ENCODE measurements at regions not wholly inside any gene's neighbourhood (a gene's known extent, or its start where the extent isn't known, plus 50 kb on each side); places are given as distances from the start of the nearest gene placed in this dataset.
"Not testable (repeated sequence)": the region's sequence is repeated elsewhere in the genome, so short reads cannot be mapped to it uniquely, and the experiment has no call there.

DNA sequence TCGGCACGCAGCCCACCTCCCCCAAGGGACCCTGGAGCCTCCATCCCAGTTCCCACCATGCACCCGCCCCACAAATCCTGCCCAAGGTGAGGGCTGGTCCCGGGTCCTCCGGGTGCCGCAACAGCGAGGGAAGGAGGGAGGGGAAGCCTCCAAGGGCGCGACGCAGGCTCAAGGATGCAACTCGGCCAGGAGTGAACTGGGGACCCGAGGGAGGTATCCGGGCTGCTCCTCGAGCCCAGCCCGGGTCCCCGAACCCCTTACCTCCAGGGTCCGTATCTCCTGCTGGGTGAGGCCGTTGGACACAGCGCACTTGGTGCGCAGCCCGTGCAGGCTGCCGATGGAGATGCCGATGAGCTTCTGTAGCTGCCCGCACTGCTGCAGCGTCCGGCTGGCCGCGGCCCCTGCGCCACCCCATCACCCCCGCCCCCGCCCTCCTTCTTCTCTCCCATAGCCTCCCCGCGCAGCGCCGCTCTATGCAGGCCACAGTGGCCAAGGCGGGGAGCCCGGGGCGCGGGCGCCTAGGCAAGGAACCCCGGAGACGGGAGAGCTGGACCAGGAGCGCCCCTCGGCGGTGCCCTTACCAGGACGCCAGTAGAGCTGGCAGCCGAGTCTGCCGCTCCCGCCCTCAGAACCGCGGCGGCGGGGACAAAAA is 124.1 kb downstream of the ANKRD30BL start:
- Histone ChIP-seq H3K9me3 (ENCODE audit: control insufficient read depth, insufficient read depth, low read length) (peaks cover 8% of the 10 kb centered on the region), H3K27ac (ENCODE audit: low read length) (no peak overlapping the region), H3K4me3 (ENCODE audit: low read length) (no peak overlapping the region), H3K27me3 (ENCODE audit: control insufficient read depth, insufficient read depth, low read length) (peaks cover 20% of the 10 kb centered on the region), H3K4me1 (ENCODE audit: control insufficient read depth, insufficient read depth, low read length) (peaks cover 8% of the 10 kb centered on the region), H3K36me3 (ENCODE audit: control insufficient read depth, insufficient read depth, low read length) (no peaks in the 10 kb centered on the region)
- WGBS (ENCODE audit: insufficient coverage): 8% methylated on average over 50 of the region's 53 CpGs
- Mint-ChIP-seq H3K27me3 (ENCODE audit: low read depth in 2 of 2) (peaks cover 6 to 15% of the 10 kb centered on the region in 2 donors), H3K36me3 (no peaks in the 10 kb centered on the region), H3K9me3 (peaks cover 6 to 7% of the 10 kb centered on the region in 2 donors), H3K4me3 (no peak overlapping the region), H3K4me1 (no peaks in the 10 kb centered on the region), H3K27ac (no peak overlapping the region)
- ATAC-seq (no peak), DNase-seq (no peak)
- TF ChIP-seq, protein P1, sequence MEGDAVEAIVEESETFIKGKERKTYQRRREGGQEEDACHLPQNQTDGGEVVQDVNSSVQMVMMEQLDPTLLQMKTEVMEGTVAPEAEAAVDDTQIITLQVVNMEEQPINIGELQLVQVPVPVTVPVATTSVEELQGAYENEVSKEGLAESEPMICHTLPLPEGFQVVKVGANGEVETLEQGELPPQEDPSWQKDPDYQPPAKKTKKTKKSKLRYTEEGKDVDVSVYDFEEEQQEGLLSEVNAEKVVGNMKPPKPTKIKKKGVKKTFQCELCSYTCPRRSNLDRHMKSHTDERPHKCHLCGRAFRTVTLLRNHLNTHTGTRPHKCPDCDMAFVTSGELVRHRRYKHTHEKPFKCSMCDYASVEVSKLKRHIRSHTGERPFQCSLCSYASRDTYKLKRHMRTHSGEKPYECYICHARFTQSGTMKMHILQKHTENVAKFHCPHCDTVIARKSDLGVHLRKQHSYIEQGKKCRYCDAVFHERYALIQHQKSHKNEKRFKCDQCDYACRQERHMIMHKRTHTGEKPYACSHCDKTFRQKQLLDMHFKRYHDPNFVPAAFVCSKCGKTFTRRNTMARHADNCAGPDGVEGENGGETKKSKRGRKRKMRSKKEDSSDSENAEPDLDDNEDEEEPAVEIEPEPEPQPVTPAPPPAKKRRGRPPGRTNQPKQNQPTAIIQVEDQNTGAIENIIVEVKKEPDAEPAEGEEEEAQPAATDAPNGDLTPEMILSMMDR (IDR thresholded peaks at IDR 0.05): no peak
- intact Hi-C loops (cut with micrococcal nuclease): no loop called here

DNA sequence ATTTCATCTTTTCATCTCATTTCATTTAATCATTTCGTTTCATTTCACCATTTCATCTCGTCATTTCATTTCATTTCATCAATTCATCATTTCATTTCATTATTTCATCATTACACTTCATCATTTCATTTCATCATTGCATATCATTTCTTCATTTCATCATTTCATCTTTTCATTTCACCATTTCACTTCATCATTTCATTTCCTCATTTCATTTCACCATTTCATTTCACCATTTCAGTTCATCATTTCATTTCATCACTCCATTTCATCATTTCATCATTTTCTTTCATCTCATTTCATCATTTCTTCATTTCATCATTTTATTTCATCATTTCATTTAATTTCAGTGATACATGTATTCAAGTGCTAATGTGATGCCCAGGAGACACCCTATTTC is 127.1 kb downstream of the ANKRD30BL start:
- 83% methylated on average over 2 of the region's 2 CpGs for WGBS (ENCODE audit: insufficient coverage)
- Histone ChIP-seq H3K36me3 (ENCODE audit: control insufficient read depth, insufficient read depth, low read length) (no peaks in the 10 kb centered on the region), H3K27me3 (ENCODE audit: control insufficient read depth, insufficient read depth, low read length) (peaks cover 17% of the 10 kb centered on the region), H3K4me3 (ENCODE audit: low read length) (no peak overlapping the region), H3K27ac (ENCODE audit: low read length) (no peak overlapping the region), H3K4me1 (ENCODE audit: control insufficient read depth, insufficient read depth, low read length) (peaks cover 8% of the 10 kb centered on the region), H3K9me3 (ENCODE audit: control insufficient read depth, insufficient read depth, low read length) (peaks cover 8% of the 10 kb centered on the region)
- TF ChIP-seq, protein P1 (IDR thresholded peaks at IDR 0.05): no peak
- intact Hi-C loops (cut with micrococcal nuclease): no loop called here
- ATAC-seq (no peak), DNase-seq (no peak)
- Mint-ChIP-seq H3K4me3 (no peak overlapping the region), H3K27ac (no peak overlapping the region), H3K36me3 (no peaks in the 10 kb centered on the region), H3K9me3 (no peaks in the 10 kb centered on the region), H3K27me3 (ENCODE audit: low read depth in 2 of 2) (peaks cover 0 to 8% of the 10 kb centered on the region in 2 donors), H3K4me1 (no peaks in the 10 kb centered on the region)

DNA sequence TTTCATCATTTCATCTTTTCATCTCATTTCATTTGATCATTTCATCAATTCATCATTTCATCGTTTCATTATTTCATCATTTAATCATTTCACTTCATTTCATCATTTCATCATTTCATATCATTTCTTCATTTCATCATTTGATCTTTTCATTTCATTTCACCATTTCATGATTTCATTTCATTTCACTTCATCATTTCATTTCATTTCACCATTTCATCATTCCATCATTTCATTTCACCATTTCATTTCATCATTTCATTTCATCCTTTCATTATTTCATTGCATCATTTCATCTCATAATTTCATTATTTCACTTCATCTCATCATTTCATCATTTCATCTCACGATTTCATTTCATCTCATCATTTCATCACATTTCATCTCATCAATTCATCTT is 127.8 kb downstream of the ANKRD30BL start:
- peaks cover 16% of the 10 kb centered on the region for H3K27me3 ChIP-seq (ENCODE audit: control insufficient read depth, insufficient read depth, low read length)
- H3K4me3 Mint-ChIP-seq: no peak overlapping the region
- H3K9me3 Mint-ChIP-seq: no peaks in the 10 kb centered on the region
- no peaks in the 10 kb centered on the region for H3K4me1 Mint-ChIP-seq
- H3K4me1 ChIP-seq (ENCODE audit: control insufficient read depth, insufficient read depth, low read length): peaks cover 8% of the 10 kb centered on the region
- DNase-seq: no peak
- H3K27me3 Mint-ChIP-seq (ENCODE audit: low read depth in 2 of 2): peaks cover 0 to 4% of the 10 kb centered on the region in 2 donors
- no peak overlapping the region for H3K4me3 ChIP-seq (ENCODE audit: low read length)
- ATAC-seq: no peak
- intact Hi-C loops (cut with micrococcal nuclease): no loop called here
- no peak overlapping the region for H3K27ac ChIP-seq (ENCODE audit: low read length)
- no peaks in the 10 kb centered on the region for H3K36me3 Mint-ChIP-seq
- 76% methylated on average over 2 of the region's 2 CpGs for WGBS (ENCODE audit: insufficient coverage)
- H3K9me3 ChIP-seq (ENCODE audit: control insufficient read depth, insufficient read depth, low read length): peaks cover 8% of the 10 kb centered on the region
- no peak overlapping the region for H3K27ac Mint-ChIP-seq
- no peaks in the 10 kb centered on the region for H3K36me3 ChIP-seq (ENCODE audit: control insufficient read depth, insufficient read depth, low read length)
- TF ChIP-seq, protein P1 (IDR thresholded peaks at IDR 0.05): no peak

DNA sequence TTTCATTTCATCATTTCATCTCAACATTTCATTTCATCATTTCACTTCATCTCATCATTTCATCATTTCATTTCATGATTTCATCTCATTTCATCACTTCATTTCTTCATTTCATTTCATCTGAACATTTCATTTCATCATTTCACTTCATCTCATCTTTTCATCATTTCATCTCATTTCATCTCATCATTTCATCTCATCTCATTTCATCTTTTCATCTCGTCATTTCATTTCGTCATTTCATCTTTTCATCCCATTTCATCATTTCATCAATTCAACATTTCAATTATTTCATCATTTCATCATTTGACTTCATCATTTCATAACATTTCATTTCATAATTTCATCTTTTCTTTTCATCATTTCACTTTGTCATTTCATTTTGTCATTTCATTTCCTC is 128.4 kb downstream of the ANKRD30BL start:
- no peaks in the 10 kb centered on the region for H3K9me3 Mint-ChIP-seq
- H3K4me1 Mint-ChIP-seq: no peaks in the 10 kb centered on the region
- TF ChIP-seq, protein P1 (IDR thresholded peaks at IDR 0.05): no peak
- no peaks in the 10 kb centered on the region for H3K36me3 Mint-ChIP-seq
- H3K4me3 Mint-ChIP-seq: no peak overlapping the region
- Histone ChIP-seq H3K27ac (ENCODE audit: low read length) (no peak overlapping the region), H3K4me3 (ENCODE audit: low read length) (no peak overlapping the region), H3K36me3 (ENCODE audit: control insufficient read depth, insufficient read depth, low read length) (no peaks in the 10 kb centered on the region), H3K27me3 (ENCODE audit: control insufficient read depth, insufficient read depth, low read length) (peaks cover 14% of the 10 kb centered on the region), H3K4me1 (ENCODE audit: control insufficient read depth, insufficient read depth, low read length) (peaks cover 8% of the 10 kb centered on the region), H3K9me3 (ENCODE audit: control insufficient read depth, insufficient read depth, low read length) (peaks cover 8% of the 10 kb centered on the region)
- intact Hi-C loops (cut with micrococcal nuclease): no loop called here
- ATAC-seq (no peak), DNase-seq (no peak)
- 89% methylated on average over 2 of the region's 2 CpGs for WGBS (ENCODE audit: insufficient coverage)
- no peak overlapping the region for H3K27ac Mint-ChIP-seq
- H3K27me3 Mint-ChIP-seq (ENCODE audit: low read depth in 2 of 2): no peaks in the 10 kb centered on the region

DNA sequence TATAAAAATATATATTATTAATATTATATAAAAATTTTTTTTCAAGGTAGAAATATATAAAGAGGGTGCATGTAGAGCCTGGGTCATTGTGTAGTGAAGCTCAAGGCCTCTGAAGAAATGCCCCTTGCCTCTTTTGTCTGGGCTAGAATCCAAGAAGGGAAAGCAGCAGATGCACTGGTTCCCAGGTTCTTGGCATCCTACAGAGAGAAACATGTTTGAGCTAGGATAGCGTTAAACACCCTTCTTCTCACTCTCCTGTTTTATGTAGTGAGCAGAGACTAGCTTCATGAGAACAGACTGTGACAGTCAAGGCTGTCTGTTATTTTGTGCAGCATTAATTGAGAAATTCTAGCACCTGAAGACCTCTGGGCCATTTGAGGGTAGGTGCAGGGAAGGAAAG is 149.7 kb downstream of the ANKRD30BL start:
- DNase-seq; ATAC-seq; H3K4me3 ChIP-seq (ENCODE audit: low read length); H3K36me3 ChIP-seq (ENCODE audit: control insufficient read depth, insufficient read depth, low read length); H3K9me3 Mint-ChIP-seq; H3K4me1 ChIP-seq (ENCODE audit: control insufficient read depth, insufficient read depth, low read length); H3K9me3 ChIP-seq (ENCODE audit: control insufficient read depth, insufficient read depth, low read length); H3K27ac ChIP-seq (ENCODE audit: low read length); H3K36me3 Mint-ChIP-seq; H3K27ac Mint-ChIP-seq; H3K27me3 ChIP-seq (ENCODE audit: control insufficient read depth, insufficient read depth, low read length); H3K4me1 Mint-ChIP-seq; H3K4me3 Mint-ChIP-seq; intact Hi-C loops (cut with micrococcal nuclease): not testable (repeated sequence)
- peaks cover 27 to 30% of the 10 kb centered on the region in 2 donors for H3K27me3 Mint-ChIP-seq (ENCODE audit: low read depth in 2 of 2)
- no CpG with 5 or more reads among the region's 1 CpG for WGBS (ENCODE audit: insufficient coverage)

Data from natural killer cell (primary cell).